Gastroesophageal sphincter (tissue), 4 donors: ENCODE measurements at regions not wholly inside any gene's neighbourhood (a gene's known extent, or its start where the extent isn't known, plus 50 kb on each side); places are given as distances from the start of the nearest gene placed in this dataset.

Experiments
- ATAC-seq: fragments of 150-250 bp; one replicate; pipeline ENCODE4 v1.9.1; 2016; ENCODE audit warnings: mild to moderate bottlenecking, moderate library complexity
- H3K27ac ChIP-seq, 4 donors: fragments of 200-600 bp; sonication (generic) in 3 of 4; 1 replicate in 3 of 4; 2 replicates in 1 of 4; pipeline ENCODE4 v1.5.1; 2016 to 2019
- H3K27me3 ChIP-seq: fragments of 200-600 bp; sonication (generic); one replicate; pipeline ENCODE4 v1.5.1; 2019
- H3K36me3 ChIP-seq, 2 donors: fragments of 200-600 bp; sonication (generic); one replicate each; pipeline ENCODE4 v1.5.1; 2019; ENCODE audit warnings: control low read depth in 1 of 2
- H3K4me1 ChIP-seq, 3 donors: fragments of 200-600 bp; sonication (generic); 1 replicate in 2 of 3; 2 replicates in 1 of 3; pipeline ENCODE4 v1.5.1; 2016 to 2019; ENCODE audit warnings: control low read depth in 2 of 3
- H3K4me3 ChIP-seq, 2 donors: fragments of 200-600 bp; sonication (generic); one replicate each; pipeline ENCODE4 v1.5.1; 2019; ENCODE audit warnings: mild to moderate bottlenecking in 1 of 2, moderate library complexity in 1 of 2
- H3K9me3 ChIP-seq, 3 donors: fragments of 200-600 bp; sonication (generic); one replicate each; pipeline ENCODE4 v1.5.1; 2017 to 2019; ENCODE audit warnings: control low read depth in 2 of 3
- CTCF ChIP-seq, 4 experiments: fragments of 200-600 bp in 2 of 4; fragments of 450-650 bp in 2 of 4; sonication (generic) in 1 of 4; IDR thresholded peaks; one replicate each; pipeline ENCODE4 v1.5.1; 2017 to 2019; ENCODE audit warnings: antibody characterized with exemption in 4 of 4, mild to moderate bottlenecking in 2 of 4, moderate library complexity in 2 of 4
- EP300 ChIP-seq: sonication (generic); formaldehyde crosslinking; IDR thresholded peaks from one replicate; pipeline ENCODE4 v1.6.1; 2017; ENCODE audit warnings: antibody characterized with exemption, mild to moderate bottlenecking
- POLR2A ChIP-seq, 2 donors: fragments of 450-650 bp; IDR thresholded peaks; one replicate each; pipeline ENCODE4 v1.6.1; 2017; ENCODE audit warnings: antibody characterized with exemption in 2 of 2, mild to moderate bottlenecking in 2 of 2, moderate library complexity in 1 of 2
- POLR2AphosphoS5 ChIP-seq: sonication (generic); formaldehyde crosslinking; IDR thresholded peaks from one replicate; pipeline ENCODE4 v1.6.1; 2017; ENCODE audit warnings: antibody characterized with exemption
- WGBS, 2 donors: methylation state at CpG; one replicate each; pipeline ENCODE4 v1.1.5; 2018; ENCODE audit warnings: low coverage in 1 of 2; 5-methylcytosine and 5-hydroxymethylcytosine counted together

GRCh38 chr21:41663805-41664788 lies 102.8 kb downstream of the RIPK4 start:
- H3K36me3 ChIP-seq: no peaks in the 10 kb centered on the region
- TF ChIP-seq POLR2AphosphoS5 (no peak), CTCF (IDR thresholded peaks at IDR 0.05) (no peak), EP300 (no peak), POLR2A (IDR thresholded peaks at IDR 0.05) (no peak)
- H3K27me3 ChIP-seq: peaks cover 63% of the 10 kb centered on the region
- H3K9me3 ChIP-seq: no peaks in the 10 kb centered on the region
- no peak for ATAC-seq
- H3K4me1 ChIP-seq: peaks cover 0 to 7% (median 0%) of the 10 kb centered on the region in 3 donors
- no peak overlapping the region for H3K4me3 ChIP-seq
- WGBS, 2 donors: 69 to 71% methylated on average over 6 to 16 of the region's 21 CpGs
- H3K27ac ChIP-seq: no peak overlapping the region

GRCh38 chr21:41662761-41663160 lies 104.1 kb downstream of the RIPK4 start:
- H3K27me3 ChIP-seq: peaks cover 57% of the 10 kb centered on the region
- 83 to 86% methylated on average over 1 to 3 of the region's 9 CpGs for WGBS, 2 donors
- H3K4me1 ChIP-seq: peaks cover 0 to 7% (median 0%) of the 10 kb centered on the region in 3 donors
- H3K9me3 ChIP-seq: no peaks in the 10 kb centered on the region
- no peak overlapping the region for H3K4me3 ChIP-seq
- ATAC-seq: no peak
- no peak overlapping the region for H3K27ac ChIP-seq
- H3K36me3 ChIP-seq: no peaks in the 10 kb centered on the region
- TF ChIP-seq CTCF (IDR thresholded peaks at IDR 0.05) (no peak), POLR2A (IDR thresholded peaks at IDR 0.05) (no peak), EP300 (no peak), POLR2AphosphoS5 (no peak)

GRCh38 chr21:41662161-41662560 lies 104.7 kb downstream of the RIPK4 start:
- TF ChIP-seq POLR2AphosphoS5 (no peak), EP300 (no peak), CTCF (IDR thresholded peaks at IDR 0.05) (no peak)
- Histone ChIP-seq H3K4me1 (peaks cover 0 to 7% (median 0%) of the 10 kb centered on the region in 3 donors), H3K4me3 (no peak overlapping the region), H3K36me3 (no peaks in the 10 kb centered on the region), H3K9me3 (no peaks in the 10 kb centered on the region), H3K27me3 (peaks cover 59% of the 10 kb centered on the region), H3K27ac (no peak overlapping the region)
- no peak for ATAC-seq
- 100% methylated on average over 2 of the region's 7 CpGs; no CpG with 5 or more reads in 1 of the 2 donors for WGBS, 2 donors

GRCh38 chr21:41660748-41661147 lies 106.1 kb downstream of the RIPK4 start:
- Histone ChIP-seq H3K27me3 (peaks cover 62% of the 10 kb centered on the region), H3K27ac (no peak overlapping the region)
- no peak for ATAC-seq

More at GRCh38 chr21:41660748-41661147, 106.1 kb downstream of the RIPK4 start:
- no peak overlapping the region for H3K4me3 ChIP-seq
- H3K36me3 ChIP-seq: no peaks in the 10 kb centered on the region
- 82% methylated on average over 4 of the region's 10 CpGs; no CpG with 5 or more reads in 1 of the 2 donors for WGBS, 2 donors
- TF ChIP-seq EP300: no peak
- no peak for TF ChIP-seq POLR2A (IDR thresholded peaks at IDR 0.05)
- TF ChIP-seq CTCF (IDR thresholded peaks at IDR 0.05): no peak
- no peak for TF ChIP-seq POLR2AphosphoS5
- H3K4me1 ChIP-seq: peaks cover 0 to 7% (median 0%) of the 10 kb centered on the region in 3 donors
- H3K9me3 ChIP-seq: no peaks in the 10 kb centered on the region
